PFSK-1 (cell line): ENCODE measurements at regions not wholly inside any gene's neighbourhood (a gene's known extent, or its start where the extent isn't known, plus 50 kb on each side); places are given as distances from the start of the nearest gene placed in this dataset.

Experiments used
- FOXP2 ChIP-seq: optimal IDR thresholded peaks from 2 replicates; pipeline ENCODE3; 2011; ENCODE audit warnings: borderline replicate concordance, control low read depth, inconsistent platforms; ENCODE audit not compliant: insufficient read depth; ENCODE audit errors: extremely low read length, extremely low read depth
- POLR2AphosphoS5 ChIP-seq: IDR thresholded peaks from 2 replicates; pipeline ENCODE4 v1.6.1; 2012; ENCODE audit warnings: low read depth, mild to moderate bottlenecking, control low read depth, low read length, moderate library complexity
- SIN3A ChIP-seq: IDR thresholded peaks from 2 replicates; pipeline ENCODE4 v1.6.1; 2012; ENCODE audit warnings: mild to moderate bottlenecking, low read length, moderate library complexity, borderline replicate concordance; ENCODE audit not compliant: insufficient read depth
- TAF1 ChIP-seq: IDR thresholded peaks from 2 replicates; pipeline ENCODE4 v1.6.1; 2012; ENCODE audit warnings: low read length, control low read depth, borderline replicate concordance; ENCODE audit not compliant: insufficient read depth
- TF ChIP-seq, protein P1 (sequence below), 2 experiments: IDR thresholded peaks; 2 replicates each; pipeline versions ENCODE4 v1.6.1 to v1.8.0; 2011 to 2012; ENCODE audit warnings: low read depth in 2 of 2, low read length in 2 of 2, control low read depth in 1 of 2, inconsistent platforms in 1 of 2, mild to moderate bottlenecking in 1 of 2, moderate library complexity in 1 of 2; ENCODE audit not compliant: insufficient read depth in 1 of 2

DNA sequence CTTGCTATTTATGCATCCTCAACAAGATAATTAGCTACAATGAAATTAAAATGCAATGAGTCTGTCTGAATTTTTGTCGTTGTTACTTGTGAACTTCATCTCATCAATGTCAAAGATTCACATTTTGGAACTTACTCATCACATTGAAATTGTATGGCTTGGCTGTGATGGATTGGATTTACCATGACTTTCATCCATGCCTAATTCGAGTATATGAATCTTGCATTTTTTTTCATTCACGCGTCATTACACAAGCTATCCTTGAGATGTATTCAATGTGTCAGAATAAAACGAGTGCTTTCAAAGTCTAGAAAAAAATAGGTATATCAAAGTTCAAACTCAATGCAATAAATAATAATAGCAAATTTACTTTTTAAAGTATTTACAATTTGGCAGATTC is 265.3 kb downstream of the MAP2K6 start:
- TF ChIP-seq, protein P1, sequence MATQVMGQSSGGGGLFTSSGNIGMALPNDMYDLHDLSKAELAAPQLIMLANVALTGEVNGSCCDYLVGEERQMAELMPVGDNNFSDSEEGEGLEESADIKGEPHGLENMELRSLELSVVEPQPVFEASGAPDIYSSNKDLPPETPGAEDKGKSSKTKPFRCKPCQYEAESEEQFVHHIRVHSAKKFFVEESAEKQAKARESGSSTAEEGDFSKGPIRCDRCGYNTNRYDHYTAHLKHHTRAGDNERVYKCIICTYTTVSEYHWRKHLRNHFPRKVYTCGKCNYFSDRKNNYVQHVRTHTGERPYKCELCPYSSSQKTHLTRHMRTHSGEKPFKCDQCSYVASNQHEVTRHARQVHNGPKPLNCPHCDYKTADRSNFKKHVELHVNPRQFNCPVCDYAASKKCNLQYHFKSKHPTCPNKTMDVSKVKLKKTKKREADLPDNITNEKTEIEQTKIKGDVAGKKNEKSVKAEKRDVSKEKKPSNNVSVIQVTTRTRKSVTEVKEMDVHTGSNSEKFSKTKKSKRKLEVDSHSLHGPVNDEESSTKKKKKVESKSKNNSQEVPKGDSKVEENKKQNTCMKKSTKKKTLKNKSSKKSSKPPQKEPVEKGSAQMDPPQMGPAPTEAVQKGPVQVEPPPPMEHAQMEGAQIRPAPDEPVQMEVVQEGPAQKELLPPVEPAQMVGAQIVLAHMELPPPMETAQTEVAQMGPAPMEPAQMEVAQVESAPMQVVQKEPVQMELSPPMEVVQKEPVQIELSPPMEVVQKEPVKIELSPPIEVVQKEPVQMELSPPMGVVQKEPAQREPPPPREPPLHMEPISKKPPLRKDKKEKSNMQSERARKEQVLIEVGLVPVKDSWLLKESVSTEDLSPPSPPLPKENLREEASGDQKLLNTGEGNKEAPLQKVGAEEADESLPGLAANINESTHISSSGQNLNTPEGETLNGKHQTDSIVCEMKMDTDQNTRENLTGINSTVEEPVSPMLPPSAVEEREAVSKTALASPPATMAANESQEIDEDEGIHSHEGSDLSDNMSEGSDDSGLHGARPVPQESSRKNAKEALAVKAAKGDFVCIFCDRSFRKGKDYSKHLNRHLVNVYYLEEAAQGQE (IDR thresholded peaks at IDR 0.05; ENCODE audit: insufficient read depth in 1 of 2, low read depth in 2 of 2, low read length in 2 of 2) = no peak
- TF ChIP-seq FOXP2 (no peak), SIN3A (no peak), POLR2AphosphoS5 (no peak), TAF1 (no peak)

DNA sequence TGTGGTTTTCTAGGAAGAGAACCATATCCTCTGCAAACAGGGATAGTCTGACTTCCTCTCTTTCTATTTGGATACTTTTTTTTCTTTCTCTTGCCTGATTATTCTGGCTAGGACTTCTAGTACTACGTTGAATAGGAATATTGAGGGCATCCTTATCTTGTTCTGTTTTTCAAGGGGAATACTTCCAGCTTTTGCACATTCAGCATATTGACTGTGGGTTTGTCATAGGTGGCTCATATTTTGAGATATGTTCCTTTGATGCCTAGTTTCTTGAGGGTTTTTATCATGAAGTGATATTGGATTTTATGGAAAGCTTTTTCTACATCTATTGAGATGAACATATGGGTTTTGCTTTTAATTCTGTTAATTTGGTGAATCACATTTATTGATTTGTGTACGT is 269.8 kb downstream of the MAP2K6 start:
- TF ChIP-seq POLR2AphosphoS5 = no peak
- TF ChIP-seq SIN3A = no peak
- no peak for TF ChIP-seq TAF1
- TF ChIP-seq, protein P1 (IDR thresholded peaks at IDR 0.05; ENCODE audit: insufficient read depth in 1 of 2, low read depth in 2 of 2, low read length in 2 of 2) = no peak
- no peak for TF ChIP-seq FOXP2

DNA sequence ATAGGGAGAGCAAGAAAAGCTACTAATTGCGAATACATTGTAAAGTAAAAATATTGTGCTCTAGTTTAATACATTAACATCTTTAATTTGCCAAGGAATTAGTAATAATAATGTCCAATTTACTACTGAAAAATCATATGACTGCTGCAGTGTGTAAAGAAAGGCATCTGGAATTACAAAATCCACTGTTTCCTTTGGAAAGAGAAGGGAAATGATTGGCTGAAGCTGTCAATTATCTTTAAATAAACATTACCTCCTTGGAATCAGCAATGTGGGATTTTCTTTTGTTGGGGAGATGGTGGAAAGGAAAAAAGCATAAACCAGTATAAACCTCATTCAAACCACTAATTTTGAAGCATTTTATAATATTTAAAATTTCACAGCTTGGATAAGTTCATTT is 276.0 kb downstream of the MAP2K6 start:
- TF ChIP-seq, protein P1 (IDR thresholded peaks at IDR 0.05; ENCODE audit: insufficient read depth in 1 of 2, low read depth in 2 of 2, low read length in 2 of 2) = no peak
- TF ChIP-seq FOXP2 = no peak
- no peak for TF ChIP-seq SIN3A
- TF ChIP-seq TAF1 = no peak
- no peak for TF ChIP-seq POLR2AphosphoS5

DNA sequence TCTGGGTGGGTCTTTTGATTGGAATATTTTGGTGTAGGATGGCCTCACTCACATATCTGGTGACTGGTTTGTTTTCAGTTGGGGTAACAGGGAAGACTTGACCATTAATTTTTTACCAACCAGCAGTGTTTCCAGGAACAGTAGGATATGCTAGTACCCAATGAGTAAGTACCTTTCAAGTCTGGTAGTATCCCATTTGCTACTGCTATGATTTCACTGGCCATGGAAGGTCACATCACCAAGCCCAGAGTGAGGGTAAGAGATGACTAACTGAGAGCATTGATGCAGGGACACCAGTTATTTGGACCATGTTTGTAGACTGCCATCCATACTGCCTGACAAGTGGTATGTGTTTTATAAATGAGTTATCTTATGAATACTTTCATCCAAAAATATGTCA is 277.7 kb downstream of the MAP2K6 start:
- no peak for TF ChIP-seq FOXP2
- TF ChIP-seq, protein P1 (IDR thresholded peaks at IDR 0.05; ENCODE audit: insufficient read depth in 1 of 2, low read depth in 2 of 2, low read length in 2 of 2) = no peak
- TF ChIP-seq POLR2AphosphoS5 = no peak
- TF ChIP-seq SIN3A = no peak
- TF ChIP-seq TAF1 = no peak

DNA sequence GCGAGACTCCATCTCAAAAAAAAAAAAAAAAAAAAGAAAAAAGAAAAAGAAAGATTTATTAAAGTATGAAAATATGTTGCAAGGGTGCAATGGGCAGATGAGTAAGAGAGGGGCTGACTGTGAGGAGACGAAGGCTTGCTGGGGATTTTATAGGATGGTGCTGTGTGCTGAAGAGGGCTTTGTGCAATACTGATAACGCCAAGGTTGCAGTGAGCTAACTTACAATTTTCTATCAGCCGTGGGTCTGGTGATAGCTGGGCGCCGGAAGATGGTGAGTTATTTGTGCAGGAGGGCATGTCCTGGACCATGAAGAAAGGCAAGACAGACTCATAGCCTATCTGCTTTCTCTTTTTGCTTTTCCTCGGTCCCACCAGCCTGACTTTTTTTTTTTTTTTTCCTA is 281.1 kb downstream of the MAP2K6 start:
- TF ChIP-seq SIN3A (no peak), FOXP2 (no peak), TAF1 (no peak), POLR2AphosphoS5 (no peak)
- TF ChIP-seq, protein P1 (IDR thresholded peaks at IDR 0.05; ENCODE audit: insufficient read depth in 1 of 2, low read depth in 2 of 2, low read length in 2 of 2) = no peak
